ENCODE measurements at regions not wholly inside any gene's neighbourhood (a gene's known extent, or its start where the extent isn't known, plus 50 kb on each side); places are given as distances from the start of the nearest gene placed in this dataset.

DNA sequence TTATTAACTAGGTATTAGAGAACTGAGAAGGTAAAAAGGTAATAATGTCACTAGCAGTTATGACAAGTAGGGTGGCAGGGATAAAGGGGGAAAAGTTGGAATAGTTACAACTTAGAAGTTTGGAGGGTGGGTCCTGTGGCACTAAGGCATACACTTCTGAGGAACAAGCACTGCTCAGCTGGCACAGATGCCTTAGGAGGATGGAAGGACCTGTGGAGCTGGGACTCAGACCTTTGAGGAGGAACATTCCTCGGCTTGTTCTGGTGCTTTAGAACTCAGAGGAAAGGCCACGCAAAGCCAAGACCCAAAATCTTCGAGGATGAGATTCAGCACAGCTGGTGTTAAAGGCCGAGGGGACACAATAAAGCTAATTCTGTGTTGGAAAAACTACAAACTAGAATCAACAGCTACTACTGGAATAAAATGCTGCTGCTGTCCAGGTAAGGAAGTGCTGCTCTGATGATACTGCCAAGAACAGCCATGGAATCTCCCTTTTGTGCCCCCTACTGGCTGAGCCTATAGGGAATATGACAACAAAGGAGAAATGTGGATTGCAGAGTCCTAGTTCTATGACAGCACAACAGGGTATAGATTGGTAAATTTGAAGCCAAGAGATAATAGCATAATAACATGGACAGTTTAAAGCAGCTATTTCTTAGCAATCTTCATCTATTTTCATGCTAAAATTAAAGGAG is 126.7 kb downstream of the SLC25A46 start:
- no peak for ATAC-seq
- TF ChIP-seq POLR2A (IDR thresholded peaks at IDR 0.05): no peak
- no peak for TF ChIP-seq CTCF (IDR thresholded peaks at IDR 0.05 in 4 of 5, conservative IDR thresholded peaks at IDR 0.05 in 1 of 5)
- Histone ChIP-seq H3K9me3 (no peaks in the 10 kb centered on the region), H3K36me3 (no peaks in the 10 kb centered on the region), H3K27ac (no peak overlapping the region), H3K27me3 (no peaks in the 10 kb centered on the region), H3K4me3 (no peak overlapping the region), H3K4me1 (no peaks in the 10 kb centered on the region)
- DNase-seq: no peak
- intact Hi-C loops (cut with DNase I; ENCODE audit: low total_unique reads) (no loop called here), in situ Hi-C loops (cut with MboI; ENCODE audit: low sequenced_read_pairs in 4 of 4) (no loop called here)

GRCh38 chr5:110869927-110870326 is 131.1 kb downstream of the SLC25A46 start:
- Histone ChIP-seq H3K4me1 (no peaks in the 10 kb centered on the region), H3K27ac (no peak overlapping the region), H3K9me3 (no peaks in the 10 kb centered on the region), H3K27me3 (no peaks in the 10 kb centered on the region), H3K36me3 (no peaks in the 10 kb centered on the region), H3K4me3 (no peak overlapping the region)
- TF ChIP-seq POLR2A (IDR thresholded peaks at IDR 0.05): no peak
- TF ChIP-seq CTCF (IDR thresholded peaks at IDR 0.05 in 4 of 5, conservative IDR thresholded peaks at IDR 0.05 in 1 of 5): no peak
- ATAC-seq (no peak), DNase-seq (no peak)
- intact Hi-C loops (cut with DNase I; ENCODE audit: low total_unique reads) (no loop called here), in situ Hi-C loops (cut with MboI; ENCODE audit: low sequenced_read_pairs in 4 of 4) (no loop called here)

- H3K27me3 ChIP-seq: no peaks in the 10 kb centered on the region
- TF ChIP-seq CTCF (IDR thresholded peaks at IDR 0.05 in 4 of 5, conservative IDR thresholded peaks at IDR 0.05 in 1 of 5) (no peak), POLR2A (IDR thresholded peaks at IDR 0.05) (no peak)
- H3K36me3 ChIP-seq: no peaks in the 10 kb centered on the region
- intact Hi-C loops (cut with DNase I; ENCODE audit: low total_unique reads) (no loop called here), in situ Hi-C loops (cut with MboI; ENCODE audit: low sequenced_read_pairs in 4 of 4) (no loop called here)
- no peaks in the 10 kb centered on the region for H3K4me1 ChIP-seq
- no peak overlapping the region for H3K4me3 ChIP-seq
- DNase-seq: no peak
- no peak overlapping the region for H3K27ac ChIP-seq
- no peaks in the 10 kb centered on the region for H3K9me3 ChIP-seq
- no peak for ATAC-seq
These were observed 133.4 kb downstream of the SLC25A46 start for GRCh38 chr5:110872200-110872599.

- DNase-seq (no peak), ATAC-seq (no peak)
- H3K9me3 ChIP-seq: no peaks in the 10 kb centered on the region
- no peak overlapping the region for H3K27ac ChIP-seq
- no peaks in the 10 kb centered on the region for H3K4me1 ChIP-seq
- H3K36me3 ChIP-seq: no peaks in the 10 kb centered on the region
- in situ Hi-C loops (cut with MboI; ENCODE audit: low sequenced_read_pairs in 4 of 4): no loop called here
- intact Hi-C loops (cut with DNase I; ENCODE audit: low total_unique reads): no loop called here
- H3K4me3 ChIP-seq: no peak overlapping the region
- H3K27me3 ChIP-seq: no peaks in the 10 kb centered on the region
- TF ChIP-seq CTCF (IDR thresholded peaks at IDR 0.05 in 4 of 5, conservative IDR thresholded peaks at IDR 0.05 in 1 of 5) (no peak), POLR2A (IDR thresholded peaks at IDR 0.05) (no peak)
These were observed 134.2 kb downstream of the SLC25A46 start for GRCh38 chr5:110872963-110873362.

All from gastrocnemius medialis (tissue), 4 donors.